Endothelial cell of umbilical vein (primary cell): ENCODE measurements at regions not wholly inside any gene's neighbourhood (a gene's known extent, or its start where the extent isn't known, plus 50 kb on each side); places are given as distances from the start of the nearest gene placed in this dataset.

Experiments
- CTCF ChIP-seq, 2 donors: IDR thresholded peaks; 1 replicate in 1 of 2; 2 replicates in 1 of 2; pipeline ENCODE4 v1.5.1; 2011; ENCODE audit warnings: low read length in 2 of 2, mild to moderate bottlenecking in 2 of 2, moderate library complexity in 2 of 2, control low read depth in 1 of 2, inconsistent platforms in 1 of 2, low read depth in 1 of 2; ENCODE audit not compliant: insufficient read depth in 1 of 2; ENCODE audit errors: extremely low read depth in 1 of 2
- EZH2 ChIP-seq: IDR thresholded peaks from 2 replicates; pipeline ENCODE4 v1.6.1; 2012; ENCODE audit warnings: borderline replicate concordance, low read depth, mild to moderate bottlenecking, moderate library complexity, low read length, inconsistent platforms; ENCODE audit not compliant: severe bottlenecking
- FOS ChIP-seq: IDR thresholded peaks from 2 replicates; pipeline ENCODE4 v1.6.1; 2011; ENCODE audit warnings: mild to moderate bottlenecking, low read length, moderate library complexity, borderline replicate concordance; ENCODE audit not compliant: insufficient read depth
- GATA2 ChIP-seq: IDR thresholded peaks from 2 replicates; pipeline ENCODE4 v1.7.0; 2011; ENCODE audit warnings: low read depth, mild to moderate bottlenecking, moderate library complexity, mixed read lengths, low read length; ENCODE audit not compliant: insufficient read length, insufficient read depth
- MAX ChIP-seq: IDR thresholded peaks from 2 replicates; pipeline ENCODE4 v1.6.1; 2011; ENCODE audit not compliant: insufficient read depth, insufficient read length
- MYC ChIP-seq: IDR thresholded peaks from one replicate; pipeline ENCODE4 v1.6.1; 2011; ENCODE audit warnings: mild to moderate bottlenecking, low read depth, low read length
- POLR2A ChIP-seq: IDR thresholded peaks from 2 replicates; pipeline ENCODE4 v1.6.1; 2012; ENCODE audit warnings: low read depth, mild to moderate bottlenecking, control low read depth, low read length
- POLR2AphosphoS5 ChIP-seq: IDR thresholded peaks from 2 replicates; pipeline ENCODE4 v1.6.1; 2012; ENCODE audit warnings: low read depth, mild to moderate bottlenecking, control low read depth, low read length, moderate library complexity; ENCODE audit not compliant: insufficient read depth

- no peak for TF ChIP-seq POLR2AphosphoS5
- no peak for TF ChIP-seq EZH2
- no peak for TF ChIP-seq GATA2
- no peak for TF ChIP-seq MYC
- TF ChIP-seq CTCF (IDR thresholded peaks at IDR 0.05; ENCODE audit: extremely low read depth in 1 of 2, insufficient read depth in 1 of 2, low read depth in 1 of 2, low read length in 2 of 2) = no peak
- TF ChIP-seq POLR2A = no peak
- TF ChIP-seq FOS = no peak
- TF ChIP-seq MAX = no peak
Measured at GRCh38 chr2:167880415-167880814, 367.0 kb downstream of the STK39 start.
